ENCODE measurements at regions not wholly inside any gene's neighbourhood (a gene's known extent, or its start where the extent isn't known, plus 50 kb on each side); places are given as distances from the start of the nearest gene placed in this dataset.

DNA sequence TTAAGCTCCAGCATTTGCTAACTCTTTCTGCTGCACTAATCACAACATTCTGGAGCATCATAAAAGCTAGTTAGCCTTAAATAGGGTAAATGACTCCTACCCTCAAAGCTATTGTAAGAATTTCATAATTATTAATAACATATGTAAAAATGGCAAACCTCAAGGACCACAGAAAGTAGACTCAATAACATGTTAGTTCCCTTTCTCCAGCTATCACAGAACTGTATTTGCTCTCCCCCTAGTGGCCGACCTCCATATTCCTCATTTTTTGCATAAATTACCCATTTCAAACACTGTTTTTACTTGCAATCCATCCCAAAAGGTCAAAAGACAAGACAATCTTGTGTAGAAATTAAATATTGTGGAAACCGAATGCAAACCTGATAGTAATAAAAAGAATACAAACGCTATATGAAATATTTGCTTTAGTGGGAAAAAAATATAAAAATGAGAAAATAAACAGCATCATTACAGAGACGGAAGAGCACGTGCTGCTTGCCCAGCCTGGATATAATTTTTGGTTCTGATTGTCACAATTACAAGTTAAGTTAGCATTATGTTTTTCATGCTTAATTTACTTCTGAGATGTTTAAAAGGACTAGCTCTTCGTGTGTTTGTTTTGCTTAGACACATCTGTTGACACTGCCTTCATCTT is 97.9 kb downstream of the RERGL start:
- ATAC-seq: peak; percentile 66
- no peak for TF ChIP-seq ZNF565 (CRISPR knock-in tag; conservative IDR thresholded peaks at IDR 0.05; ENCODE audit: low read depth)
- TF ChIP-seq, protein P1, sequence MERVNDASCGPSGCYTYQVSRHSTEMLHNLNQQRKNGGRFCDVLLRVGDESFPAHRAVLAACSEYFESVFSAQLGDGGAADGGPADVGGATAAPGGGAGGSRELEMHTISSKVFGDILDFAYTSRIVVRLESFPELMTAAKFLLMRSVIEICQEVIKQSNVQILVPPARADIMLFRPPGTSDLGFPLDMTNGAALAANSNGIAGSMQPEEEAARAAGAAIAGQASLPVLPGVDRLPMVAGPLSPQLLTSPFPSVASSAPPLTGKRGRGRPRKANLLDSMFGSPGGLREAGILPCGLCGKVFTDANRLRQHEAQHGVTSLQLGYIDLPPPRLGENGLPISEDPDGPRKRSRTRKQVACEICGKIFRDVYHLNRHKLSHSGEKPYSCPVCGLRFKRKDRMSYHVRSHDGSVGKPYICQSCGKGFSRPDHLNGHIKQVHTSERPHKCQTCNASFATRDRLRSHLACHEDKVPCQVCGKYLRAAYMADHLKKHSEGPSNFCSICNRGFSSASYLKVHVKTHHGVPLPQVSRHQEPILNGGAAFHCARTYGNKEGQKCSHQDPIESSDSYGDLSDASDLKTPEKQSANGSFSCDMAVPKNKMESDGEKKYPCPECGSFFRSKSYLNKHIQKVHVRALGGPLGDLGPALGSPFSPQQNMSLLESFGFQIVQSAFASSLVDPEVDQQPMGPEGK (CRISPR knock-in tag; IDR thresholded peaks at IDR 0.05; ENCODE audit: borderline replicate concordance): no peak
- TF ChIP-seq ZFP30 (CRISPR knock-in tag; IDR thresholded peaks at IDR 0.05): no peak
- TF ChIP-seq OSR1 (CRISPR knock-in tag; IDR thresholded peaks at IDR 0.05): no peak
- no peak for TF ChIP-seq ZNF8 (CRISPR knock-in tag; IDR thresholded peaks at IDR 0.05)
- TF ChIP-seq ESRRG (CRISPR knock-in tag; IDR thresholded peaks at IDR 0.05): no peak
- TF ChIP-seq BACH2 (CRISPR knock-in tag; IDR thresholded peaks at IDR 0.05; ENCODE audit: borderline replicate concordance): no peak
- TF ChIP-seq TCF4 (CRISPR knock-in tag; IDR thresholded peaks at IDR 0.05; ENCODE audit: borderline replicate concordance): no peak
- no peak for TF ChIP-seq ZFP3 (CRISPR knock-in tag; IDR thresholded peaks at IDR 0.05)
- TF ChIP-seq GLIS3 (CRISPR knock-in tag; IDR thresholded peaks at IDR 0.05): no peak
- TF ChIP-seq ISL1 (CRISPR knock-in tag; IDR thresholded peaks at IDR 0.05): no peak
- TF ChIP-seq SNAI2 (CRISPR knock-in tag; IDR thresholded peaks at IDR 0.05): no peak
- no peak for TF ChIP-seq ZNF70 (CRISPR knock-in tag; IDR thresholded peaks at IDR 0.05)
- TF ChIP-seq TOX (CRISPR knock-in tag; IDR thresholded peaks at IDR 0.05; ENCODE audit: borderline replicate concordance): no peak
- no peak for TF ChIP-seq PPARA (CRISPR knock-in tag; IDR thresholded peaks at IDR 0.05; ENCODE audit: borderline replicate concordance)
- no peak for TF ChIP-seq ARNTL (CRISPR knock-in tag; IDR thresholded peaks at IDR 0.05; ENCODE audit: borderline replicate concordance, low read depth)
- TF ChIP-seq ZC3H10 (CRISPR knock-in tag; IDR thresholded peaks at IDR 0.05): no peak
- TF ChIP-seq, protein P2, sequence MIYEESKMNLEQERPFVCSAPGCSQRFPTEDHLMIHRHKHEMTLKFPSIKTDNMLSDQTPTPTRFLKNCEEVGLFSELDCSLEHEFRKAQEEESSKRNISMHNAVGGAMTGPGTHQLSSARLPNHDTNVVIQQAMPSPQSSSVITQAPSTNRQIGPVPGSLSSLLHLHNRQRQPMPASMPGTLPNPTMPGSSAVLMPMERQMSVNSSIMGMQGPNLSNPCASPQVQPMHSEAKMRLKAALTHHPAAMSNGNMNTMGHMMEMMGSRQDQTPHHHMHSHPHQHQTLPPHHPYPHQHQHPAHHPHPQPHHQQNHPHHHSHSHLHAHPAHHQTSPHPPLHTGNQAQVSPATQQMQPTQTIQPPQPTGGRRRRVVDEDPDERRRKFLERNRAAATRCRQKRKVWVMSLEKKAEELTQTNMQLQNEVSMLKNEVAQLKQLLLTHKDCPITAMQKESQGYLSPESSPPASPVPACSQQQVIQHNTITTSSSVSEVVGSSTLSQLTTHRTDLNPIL (CRISPR knock-in tag; IDR thresholded peaks at IDR 0.05; ENCODE audit: low read depth): no peak

DNA sequence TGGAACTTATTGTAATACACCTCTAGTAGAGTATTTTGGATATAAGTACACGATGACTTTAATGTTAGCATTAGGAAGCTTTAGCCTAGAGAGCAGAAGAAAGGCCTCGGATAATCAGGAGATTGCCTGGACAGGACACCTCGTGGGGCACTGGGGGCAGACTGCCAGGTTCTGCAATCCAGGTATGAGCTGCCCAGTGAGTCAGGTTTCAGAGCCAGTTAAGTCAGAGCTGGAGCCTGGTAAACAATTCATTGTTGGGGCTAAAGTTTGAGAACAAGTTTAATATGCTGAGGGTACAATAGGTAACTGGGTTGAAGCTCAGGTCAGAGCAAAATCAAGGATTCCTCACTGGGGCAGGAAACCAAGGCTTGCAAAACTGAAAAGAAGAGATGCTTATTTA is 107.4 kb downstream of the RERGL start:
- TF ChIP-seq ZNF70 (CRISPR knock-in tag; IDR thresholded peaks at IDR 0.05) (no peak), ZC3H10 (CRISPR knock-in tag; IDR thresholded peaks at IDR 0.05) (no peak), GLIS3 (CRISPR knock-in tag; IDR thresholded peaks at IDR 0.05) (no peak), ZNF8 (CRISPR knock-in tag; IDR thresholded peaks at IDR 0.05) (no peak), ZFP30 (CRISPR knock-in tag; IDR thresholded peaks at IDR 0.05) (no peak), PPARA (CRISPR knock-in tag; IDR thresholded peaks at IDR 0.05; ENCODE audit: borderline replicate concordance) (no peak), SNAI2 (CRISPR knock-in tag; IDR thresholded peaks at IDR 0.05) (no peak), OSR1 (CRISPR knock-in tag; IDR thresholded peaks at IDR 0.05) (no peak), ZNF565 (CRISPR knock-in tag; conservative IDR thresholded peaks at IDR 0.05; ENCODE audit: low read depth) (no peak), CSDC2 (CRISPR knock-in tag; IDR thresholded peaks at IDR 0.05) (no peak)
- no peak for ATAC-seq

DNA sequence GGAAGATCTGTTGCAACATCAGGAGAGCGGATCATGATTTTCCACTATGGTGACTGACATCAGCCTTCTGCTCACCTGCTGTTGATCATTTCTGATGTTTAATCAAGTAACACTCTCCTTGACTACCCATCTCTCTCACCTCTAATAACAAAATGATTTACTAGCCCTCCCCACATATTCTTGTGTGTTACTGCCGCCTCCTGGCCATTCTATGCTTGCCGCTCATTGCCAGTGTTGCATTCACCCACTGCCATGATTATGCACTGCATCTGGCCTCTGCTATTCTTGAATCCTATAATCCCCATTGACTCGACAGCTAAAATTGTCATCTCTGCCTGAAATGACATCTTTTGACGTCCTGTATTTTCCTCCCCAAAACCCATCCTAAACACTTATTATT is 113.8 kb downstream of the RERGL start:
- TF ChIP-seq, protein P3, sequence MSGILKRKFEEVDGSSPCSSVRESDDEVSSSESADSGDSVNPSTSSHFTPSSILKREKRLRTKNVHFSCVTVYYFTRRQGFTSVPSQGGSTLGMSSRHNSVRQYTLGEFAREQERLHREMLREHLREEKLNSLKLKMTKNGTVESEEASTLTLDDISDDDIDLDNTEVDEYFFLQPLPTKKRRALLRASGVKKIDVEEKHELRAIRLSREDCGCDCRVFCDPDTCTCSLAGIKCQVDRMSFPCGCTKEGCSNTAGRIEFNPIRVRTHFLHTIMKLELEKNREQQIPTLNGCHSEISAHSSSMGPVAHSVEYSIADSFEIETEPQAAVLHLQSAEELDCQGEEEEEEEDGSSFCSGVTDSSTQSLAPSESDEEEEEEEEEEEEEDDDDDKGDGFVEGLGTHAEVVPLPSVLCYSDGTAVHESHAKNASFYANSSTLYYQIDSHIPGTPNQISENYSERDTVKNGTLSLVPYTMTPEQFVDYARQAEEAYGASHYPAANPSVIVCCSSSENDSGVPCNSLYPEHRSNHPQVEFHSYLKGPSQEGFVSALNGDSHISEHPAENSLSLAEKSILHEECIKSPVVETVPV (CRISPR knock-in tag; IDR thresholded peaks at IDR 0.05): no peak
- TF ChIP-seq ZNF565 (CRISPR knock-in tag; conservative IDR thresholded peaks at IDR 0.05; ENCODE audit: low read depth) (no peak), CSDC2 (CRISPR knock-in tag; IDR thresholded peaks at IDR 0.05) (no peak), ZC3H10 (CRISPR knock-in tag; IDR thresholded peaks at IDR 0.05) (no peak), ESRRG (CRISPR knock-in tag; IDR thresholded peaks at IDR 0.05) (no peak), ISL1 (CRISPR knock-in tag; IDR thresholded peaks at IDR 0.05) (no peak), RARB (CRISPR knock-in tag; IDR thresholded peaks at IDR 0.05) (no peak), SNAI2 (CRISPR knock-in tag; IDR thresholded peaks at IDR 0.05) (no peak), ZNF8 (CRISPR knock-in tag; IDR thresholded peaks at IDR 0.05) (no peak), PPARA (CRISPR knock-in tag; IDR thresholded peaks at IDR 0.05; ENCODE audit: borderline replicate concordance) (no peak), GLIS3 (CRISPR knock-in tag; IDR thresholded peaks at IDR 0.05) (no peak), TOX (CRISPR knock-in tag; IDR thresholded peaks at IDR 0.05; ENCODE audit: borderline replicate concordance) (no peak), ARNTL (CRISPR knock-in tag; IDR thresholded peaks at IDR 0.05; ENCODE audit: borderline replicate concordance, low read depth) (no peak)
- TF ChIP-seq, protein P4, sequence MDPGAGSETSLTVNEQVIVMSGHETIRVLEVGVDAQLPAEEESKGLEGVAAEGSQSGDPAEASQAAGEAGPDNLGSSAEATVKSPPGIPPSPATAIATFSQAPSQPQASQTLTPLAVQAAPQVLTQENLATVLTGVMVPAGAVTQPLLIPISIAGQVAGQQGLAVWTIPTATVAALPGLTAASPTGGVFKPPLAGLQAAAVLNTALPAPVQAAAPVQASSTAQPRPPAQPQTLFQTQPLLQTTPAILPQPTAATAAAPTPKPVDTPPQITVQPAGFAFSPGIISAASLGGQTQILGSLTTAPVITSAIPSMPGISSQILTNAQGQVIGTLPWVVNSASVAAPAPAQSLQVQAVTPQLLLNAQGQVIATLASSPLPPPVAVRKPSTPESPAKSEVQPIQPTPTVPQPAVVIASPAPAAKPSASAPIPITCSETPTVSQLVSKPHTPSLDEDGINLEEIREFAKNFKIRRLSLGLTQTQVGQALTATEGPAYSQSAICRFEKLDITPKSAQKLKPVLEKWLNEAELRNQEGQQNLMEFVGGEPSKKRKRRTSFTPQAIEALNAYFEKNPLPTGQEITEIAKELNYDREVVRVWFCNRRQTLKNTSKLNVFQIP (CRISPR knock-in tag; IDR thresholded peaks at IDR 0.05; ENCODE audit: borderline replicate concordance, low read depth): no peak
- TF ChIP-seq, protein P5, sequence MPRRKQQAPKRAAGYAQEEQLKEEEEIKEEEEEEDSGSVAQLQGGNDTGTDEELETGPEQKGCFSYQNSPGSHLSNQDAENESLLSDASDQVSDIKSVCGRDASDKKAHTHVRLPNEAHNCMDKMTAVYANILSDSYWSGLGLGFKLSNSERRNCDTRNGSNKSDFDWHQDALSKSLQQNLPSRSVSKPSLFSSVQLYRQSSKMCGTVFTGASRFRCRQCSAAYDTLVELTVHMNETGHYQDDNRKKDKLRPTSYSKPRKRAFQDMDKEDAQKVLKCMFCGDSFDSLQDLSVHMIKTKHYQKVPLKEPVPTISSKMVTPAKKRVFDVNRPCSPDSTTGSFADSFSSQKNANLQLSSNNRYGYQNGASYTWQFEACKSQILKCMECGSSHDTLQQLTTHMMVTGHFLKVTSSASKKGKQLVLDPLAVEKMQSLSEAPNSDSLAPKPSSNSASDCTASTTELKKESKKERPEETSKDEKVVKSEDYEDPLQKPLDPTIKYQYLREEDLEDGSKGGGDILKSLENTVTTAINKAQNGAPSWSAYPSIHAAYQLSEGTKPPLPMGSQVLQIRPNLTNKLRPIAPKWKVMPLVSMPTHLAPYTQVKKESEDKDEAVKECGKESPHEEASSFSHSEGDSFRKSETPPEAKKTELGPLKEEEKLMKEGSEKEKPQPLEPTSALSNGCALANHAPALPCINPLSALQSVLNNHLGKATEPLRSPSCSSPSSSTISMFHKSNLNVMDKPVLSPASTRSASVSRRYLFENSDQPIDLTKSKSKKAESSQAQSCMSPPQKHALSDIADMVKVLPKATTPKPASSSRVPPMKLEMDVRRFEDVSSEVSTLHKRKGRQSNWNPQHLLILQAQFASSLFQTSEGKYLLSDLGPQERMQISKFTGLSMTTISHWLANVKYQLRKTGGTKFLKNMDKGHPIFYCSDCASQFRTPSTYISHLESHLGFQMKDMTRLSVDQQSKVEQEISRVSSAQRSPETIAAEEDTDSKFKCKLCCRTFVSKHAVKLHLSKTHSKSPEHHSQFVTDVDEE (CRISPR knock-in tag; IDR thresholded peaks at IDR 0.05): no peak
- TF ChIP-seq, protein P2 (CRISPR knock-in tag; IDR thresholded peaks at IDR 0.05; ENCODE audit: low read depth): no peak
- no peak for ATAC-seq
